ENCODE measurements at regions not wholly inside any gene's neighbourhood (a gene's known extent, or its start where the extent isn't known, plus 50 kb on each side); places are given as distances from the start of the nearest gene placed in this dataset.

- TF ChIP-seq, protein P1, sequence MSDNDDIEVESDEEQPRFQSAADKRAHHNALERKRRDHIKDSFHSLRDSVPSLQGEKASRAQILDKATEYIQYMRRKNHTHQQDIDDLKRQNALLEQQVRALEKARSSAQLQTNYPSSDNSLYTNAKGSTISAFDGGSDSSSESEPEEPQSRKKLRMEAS (IDR thresholded peaks at IDR 0.05; ENCODE audit: low read depth, low read length), result no peak
- TF ChIP-seq, protein P2, sequence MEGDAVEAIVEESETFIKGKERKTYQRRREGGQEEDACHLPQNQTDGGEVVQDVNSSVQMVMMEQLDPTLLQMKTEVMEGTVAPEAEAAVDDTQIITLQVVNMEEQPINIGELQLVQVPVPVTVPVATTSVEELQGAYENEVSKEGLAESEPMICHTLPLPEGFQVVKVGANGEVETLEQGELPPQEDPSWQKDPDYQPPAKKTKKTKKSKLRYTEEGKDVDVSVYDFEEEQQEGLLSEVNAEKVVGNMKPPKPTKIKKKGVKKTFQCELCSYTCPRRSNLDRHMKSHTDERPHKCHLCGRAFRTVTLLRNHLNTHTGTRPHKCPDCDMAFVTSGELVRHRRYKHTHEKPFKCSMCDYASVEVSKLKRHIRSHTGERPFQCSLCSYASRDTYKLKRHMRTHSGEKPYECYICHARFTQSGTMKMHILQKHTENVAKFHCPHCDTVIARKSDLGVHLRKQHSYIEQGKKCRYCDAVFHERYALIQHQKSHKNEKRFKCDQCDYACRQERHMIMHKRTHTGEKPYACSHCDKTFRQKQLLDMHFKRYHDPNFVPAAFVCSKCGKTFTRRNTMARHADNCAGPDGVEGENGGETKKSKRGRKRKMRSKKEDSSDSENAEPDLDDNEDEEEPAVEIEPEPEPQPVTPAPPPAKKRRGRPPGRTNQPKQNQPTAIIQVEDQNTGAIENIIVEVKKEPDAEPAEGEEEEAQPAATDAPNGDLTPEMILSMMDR (IDR thresholded peaks at IDR 0.05; ENCODE audit: low read depth, low read length), result no peak
Measured at GRCh38 chr2:43041173-43041591, 185.2 kb downstream of the ZFP36L2 start.
